ENCODE measurements at regions not wholly inside any gene's neighbourhood (a gene's known extent, or its start where the extent isn't known, plus 50 kb on each side); places are given as distances from the start of the nearest gene placed in this dataset.
"Not testable (repeated sequence)": the region's sequence is repeated elsewhere in the genome, so short reads cannot be mapped to it uniquely, and the experiment has no call there.

DNA sequence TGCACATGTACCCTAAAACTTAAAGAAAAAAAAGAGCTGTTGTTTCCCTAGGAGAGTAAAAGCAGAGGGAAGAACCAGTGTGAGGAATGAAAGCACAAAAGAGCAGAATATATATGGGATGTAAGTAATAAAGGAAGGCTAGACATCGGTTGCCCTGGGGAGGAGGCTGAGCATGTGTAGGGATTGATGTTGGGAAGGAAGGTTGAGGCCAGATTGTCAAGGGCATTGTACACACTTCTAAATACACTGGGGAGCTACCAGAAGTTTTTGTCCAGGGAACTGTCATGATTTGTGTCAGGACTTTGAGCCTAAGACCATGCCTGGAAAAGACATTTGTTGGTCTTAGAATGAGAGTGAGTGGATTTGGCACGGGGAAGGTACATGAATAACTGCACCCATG lies 467.1 kb downstream of the GPAT3 start:
- DNase-seq (ENCODE audit: low read depth) = no peak

DNA sequence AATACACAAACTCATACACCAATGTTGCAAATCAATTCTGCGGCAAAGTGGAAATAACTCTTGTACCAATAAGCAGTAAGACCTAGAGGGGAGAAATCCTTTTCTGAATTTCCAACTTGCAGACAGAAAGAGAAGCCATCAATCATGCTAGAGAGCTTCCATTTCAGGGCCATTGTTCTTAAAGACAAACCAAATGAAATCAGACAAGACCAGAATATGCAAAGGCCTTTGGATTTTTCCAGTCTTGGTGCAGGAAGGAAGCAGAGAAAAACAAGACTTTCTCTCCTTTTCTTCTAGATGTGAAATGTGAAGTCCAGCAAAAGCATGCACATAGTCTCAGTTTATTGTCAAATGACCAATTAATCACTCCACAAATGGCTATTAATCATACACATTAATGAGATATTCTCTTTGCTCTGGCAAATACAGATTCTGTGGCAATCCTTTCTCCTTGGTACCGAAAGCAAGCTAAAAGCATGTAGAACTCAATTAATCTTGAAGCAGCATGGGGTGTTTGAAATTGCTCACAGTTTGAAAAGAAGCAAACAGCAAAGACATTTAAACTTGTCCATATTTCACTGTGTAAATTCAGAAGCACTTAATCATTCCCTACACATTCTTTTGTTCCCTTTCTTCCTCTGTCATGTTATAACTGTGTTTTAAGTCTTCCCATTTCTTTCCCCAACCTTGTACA lies 466.1 kb downstream of the GPAT3 start:
- DNase-seq (ENCODE audit: low read depth) = no peak

DNA sequence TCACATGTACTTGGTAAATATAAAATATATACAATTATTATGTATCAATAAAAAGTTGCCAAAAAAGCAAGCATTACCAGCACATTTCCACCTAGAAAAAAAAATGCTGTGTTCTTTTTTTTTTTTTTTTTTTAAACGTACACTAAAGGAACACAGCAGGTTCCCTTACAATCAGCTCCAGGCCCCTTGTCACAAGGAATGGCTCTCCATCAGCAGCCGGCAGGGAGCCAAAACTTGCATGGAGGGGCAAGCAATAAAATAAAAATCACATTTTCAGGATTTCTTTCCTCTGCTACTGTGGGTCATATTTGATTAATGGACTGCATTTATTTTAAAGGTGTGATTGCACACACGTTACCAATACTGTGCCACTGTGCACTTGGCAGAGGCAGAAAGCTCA lies 460.3 kb downstream of the GPAT3 start:
- DNase-seq (ENCODE audit: low read depth) = no peak

DNA sequence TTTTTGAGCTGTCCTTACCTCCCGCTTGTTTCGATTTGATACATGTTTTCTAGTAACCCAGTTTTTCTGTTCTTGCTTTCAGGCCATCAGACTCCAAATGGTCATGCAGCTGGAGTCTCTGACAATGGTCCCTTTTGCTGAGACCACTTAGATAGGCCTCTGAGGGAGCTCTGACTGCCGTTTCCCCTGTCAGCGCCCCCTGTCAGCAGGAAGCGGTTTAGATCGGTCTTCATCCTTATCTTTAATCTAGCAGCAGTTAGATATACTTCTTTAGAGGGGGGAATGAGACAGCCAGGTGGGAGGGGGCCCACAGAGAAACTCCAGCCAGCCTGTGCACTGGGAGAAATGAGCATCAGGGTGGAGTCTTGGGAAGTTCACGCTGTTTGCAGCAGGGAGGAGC lies 457.9 kb downstream of the GPAT3 start:
- no peak for DNase-seq (ENCODE audit: low read depth)

DNA sequence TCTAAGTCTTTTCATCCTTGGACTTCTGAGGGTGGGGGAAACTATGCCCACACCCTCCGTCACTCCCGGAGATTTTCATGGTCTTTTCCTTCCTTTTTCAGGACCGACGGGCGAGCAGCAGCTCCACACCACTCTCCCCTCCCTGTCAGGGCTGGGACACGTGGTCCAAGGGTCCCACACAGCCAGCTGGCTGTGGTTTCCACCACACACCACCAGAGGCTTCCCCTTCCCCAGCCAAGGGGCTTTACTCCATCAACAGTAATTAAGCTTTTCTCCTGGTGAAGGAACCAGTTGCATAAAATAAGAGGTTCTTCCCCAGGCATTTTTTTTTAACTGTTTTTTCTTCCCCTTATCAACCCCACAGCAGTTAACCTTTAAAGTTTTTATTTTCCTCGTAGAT lies 453.9 kb downstream of the GPAT3 start:
- no peak for DNase-seq (ENCODE audit: low read depth)

DNA sequence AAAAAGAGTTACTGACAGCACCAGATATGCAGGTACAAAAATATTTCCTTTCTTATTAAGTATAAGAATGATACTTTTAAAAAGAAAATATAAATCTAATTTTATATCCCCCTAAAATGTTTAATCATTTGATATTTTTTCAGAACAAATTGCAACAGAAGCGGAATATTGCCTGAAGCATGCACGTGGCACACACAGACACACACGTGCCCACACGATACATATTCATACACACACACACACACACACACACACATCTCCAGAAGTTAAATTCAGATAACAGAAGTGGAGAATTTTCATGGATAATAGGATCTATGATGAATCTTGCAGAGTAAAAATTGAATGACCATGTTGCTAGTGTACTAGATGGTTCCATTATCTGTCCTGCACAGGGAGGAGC lies 445.2 kb downstream of the GPAT3 start:
- DNase-seq (ENCODE audit: low read depth) = no peak

DNA sequence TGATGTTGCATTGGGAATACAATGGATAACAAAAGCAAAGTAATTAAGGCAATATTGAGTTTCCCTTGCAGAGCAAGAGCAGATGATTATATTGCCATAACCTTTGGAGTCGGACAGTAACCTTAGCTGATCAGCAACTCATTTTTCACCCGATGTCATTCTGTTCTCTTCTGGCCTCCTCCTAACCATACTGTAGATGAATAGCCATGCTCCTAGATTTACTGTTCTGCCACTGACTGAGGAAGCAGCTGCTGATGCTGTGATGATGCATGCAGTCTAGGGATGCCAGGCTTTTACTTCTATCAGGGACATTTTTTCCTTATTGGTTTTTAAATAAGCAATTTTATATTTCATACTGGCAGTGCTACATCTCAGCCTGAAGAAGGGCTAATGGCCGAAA lies 443.9 kb downstream of the GPAT3 start:
- DNase-seq (ENCODE audit: low read depth) = no peak

DNA sequence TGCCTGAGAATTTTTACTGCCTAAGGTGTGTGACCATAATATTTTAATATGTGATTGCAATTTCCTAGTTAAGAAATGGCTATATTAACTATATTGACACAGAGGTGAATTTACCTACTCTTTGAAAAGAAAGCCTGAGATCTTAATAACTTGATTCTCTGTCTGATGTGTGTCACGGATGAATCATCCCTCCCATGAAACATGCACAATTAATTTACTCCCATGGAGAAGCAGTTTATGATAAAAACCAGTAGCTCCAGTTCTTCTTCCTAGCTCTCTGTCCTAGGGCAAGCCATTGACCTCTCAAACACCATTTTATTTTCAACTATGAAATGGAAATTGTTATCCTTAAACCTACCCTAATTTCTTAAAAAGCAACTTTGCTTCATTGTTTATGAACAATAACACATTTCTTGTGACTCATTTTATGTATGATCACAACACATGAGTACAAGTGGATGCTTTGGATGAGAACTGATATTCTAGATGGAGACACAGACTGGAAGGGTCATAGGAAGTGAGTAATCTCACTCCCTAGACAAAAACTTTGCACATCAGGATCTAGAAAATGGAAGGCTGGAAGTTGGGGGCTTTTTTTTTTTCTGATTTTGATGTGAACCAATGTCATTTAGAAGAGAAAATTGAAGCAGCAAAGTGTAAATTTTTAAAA lies 438.3 kb downstream of the GPAT3 start:
- no peak for DNase-seq (ENCODE audit: low read depth)

DNA sequence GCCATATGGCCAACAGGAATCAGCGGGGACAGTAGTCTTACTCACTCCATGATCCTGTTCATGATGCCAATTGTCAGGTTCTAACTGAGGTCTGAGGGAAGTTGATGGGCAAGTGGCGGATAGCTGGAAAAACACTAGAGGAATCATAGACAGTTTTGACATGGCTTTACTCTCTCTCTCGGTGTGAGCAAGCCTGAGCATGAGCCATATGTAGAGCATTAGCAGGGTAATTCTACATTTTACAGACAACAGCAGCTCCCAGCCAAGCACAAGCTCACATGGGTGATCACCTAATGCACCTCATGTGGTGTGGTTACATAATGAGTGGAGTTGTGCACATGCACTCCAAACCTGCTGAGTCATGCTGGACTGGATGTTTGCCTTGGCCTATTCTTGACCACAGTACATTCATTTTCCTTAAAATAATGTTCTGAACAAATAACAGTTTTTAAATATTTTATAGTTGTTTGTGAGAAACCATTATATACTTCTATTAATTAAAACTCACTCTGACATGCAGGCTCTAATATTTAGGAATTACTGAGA lies 429.2 kb downstream of the GPAT3 start:
- peak; percentile 29 for DNase-seq (ENCODE audit: low read depth)

DNA sequence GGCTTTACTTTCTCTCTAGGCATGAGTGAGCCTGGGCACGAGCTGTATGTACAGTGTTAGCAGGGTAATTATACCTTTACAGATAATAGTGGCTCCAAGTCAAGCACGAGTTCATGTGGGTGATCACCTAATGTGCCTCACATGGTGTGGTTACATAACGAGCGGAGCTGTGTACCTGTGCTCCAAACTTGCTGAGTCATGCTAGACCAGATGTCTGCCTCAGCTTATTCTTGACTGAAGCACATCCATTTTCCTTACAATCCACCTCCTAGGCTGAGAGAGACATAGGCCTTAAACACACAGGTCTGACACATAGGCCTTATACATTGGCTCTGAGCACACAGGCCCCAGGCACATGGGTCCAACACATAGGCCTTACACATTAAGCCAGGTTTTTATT lies 426.6 kb downstream of the GPAT3 start:
- DNase-seq (ENCODE audit: low read depth) = no peak

DNA sequence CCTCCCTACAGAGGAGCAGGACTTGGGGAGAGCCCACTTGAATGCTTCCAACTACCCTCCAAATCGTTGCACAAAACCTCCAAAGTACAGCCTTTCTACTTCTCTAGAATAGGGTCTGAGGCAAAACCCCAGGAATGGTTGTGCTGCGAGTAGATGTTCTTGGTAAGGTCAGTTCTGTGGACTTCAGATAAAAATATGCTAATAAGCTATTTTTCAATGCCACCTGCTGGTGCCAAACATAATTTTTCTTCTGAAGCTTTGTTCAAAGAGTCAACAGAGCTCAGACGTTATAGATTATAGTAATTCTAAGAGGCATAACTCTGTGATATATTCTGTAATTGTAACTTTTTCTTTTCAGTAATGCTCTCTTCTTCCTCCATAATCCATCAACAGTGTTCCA lies 425.7 kb downstream of the GPAT3 start:
- DNase-seq (ENCODE audit: low read depth) = peak; percentile 20

DNA sequence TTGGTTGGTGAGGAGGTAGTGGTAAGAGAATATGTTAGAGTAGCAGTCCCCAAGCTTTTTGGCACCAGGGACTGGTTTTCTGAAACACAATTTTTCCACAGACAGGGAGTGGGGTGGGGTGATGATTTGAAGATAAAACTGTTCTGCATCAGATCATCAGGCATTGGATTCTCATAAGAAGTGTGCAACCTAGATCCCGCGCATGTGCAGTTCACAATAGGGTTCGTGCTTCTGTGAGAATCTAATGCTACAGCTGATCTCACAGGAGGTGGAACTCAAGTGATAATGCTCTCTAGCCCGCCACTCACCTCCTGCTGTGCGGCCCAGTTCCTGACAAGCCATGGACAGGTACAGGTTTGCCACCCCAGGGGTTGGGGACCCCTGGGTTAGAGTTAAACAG lies 423.3 kb downstream of the GPAT3 start:
- no peak for DNase-seq (ENCODE audit: low read depth)

DNA sequence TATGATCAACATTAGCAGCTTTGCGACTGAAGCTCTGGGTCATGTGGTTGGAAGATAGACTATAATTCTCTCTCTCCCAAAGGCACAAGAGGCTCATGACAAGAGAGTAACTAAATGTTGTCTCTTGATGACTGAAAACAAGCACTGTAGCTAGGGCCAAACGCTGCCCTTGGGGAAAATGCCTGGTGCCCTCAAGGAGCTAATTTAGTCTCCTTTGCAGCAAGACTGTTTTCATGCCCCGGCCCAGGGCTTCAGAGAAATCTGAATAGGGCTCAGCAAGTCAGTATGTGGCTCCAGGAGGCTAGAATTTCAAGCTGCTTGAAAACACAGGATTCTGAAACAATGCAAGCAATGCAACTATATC lies 411.9 kb downstream of the GPAT3 start:
- no peak for DNase-seq (ENCODE audit: low read depth)

DNA sequence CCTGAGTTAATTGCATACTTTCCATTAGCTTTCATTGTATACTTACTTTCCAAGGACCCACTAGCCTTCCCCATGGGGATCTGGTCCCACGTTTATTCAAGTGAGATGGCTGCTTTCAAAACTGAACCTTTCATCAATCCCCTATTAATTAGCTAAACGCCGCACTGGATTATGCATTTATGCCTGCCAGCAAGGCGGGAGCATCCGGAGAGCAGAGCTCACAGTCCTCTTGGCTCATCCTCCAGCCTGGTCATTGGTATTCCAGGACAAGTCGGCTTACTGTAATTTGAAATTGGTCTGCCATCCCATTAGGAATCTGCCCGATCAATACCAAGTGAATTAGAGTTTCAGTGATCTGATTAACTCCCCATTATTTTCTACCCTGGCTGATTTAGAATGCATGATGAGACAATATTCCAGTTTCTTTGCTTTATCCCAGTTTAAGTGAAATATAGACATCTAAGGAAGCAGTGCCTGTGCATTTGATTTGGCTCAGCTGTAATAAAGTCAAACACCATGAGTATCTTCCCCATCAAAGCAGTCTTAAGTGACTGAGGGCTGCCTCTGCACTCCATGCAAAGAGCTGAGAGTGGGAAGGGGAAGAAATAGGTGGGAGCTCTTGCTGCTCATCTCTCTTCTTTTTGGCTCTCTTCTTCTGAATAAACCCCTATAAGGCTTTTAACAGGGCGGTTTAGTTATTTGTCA lies 411.4 kb downstream of the GPAT3 start:
- no peak for DNase-seq (ENCODE audit: low read depth)

DNA sequence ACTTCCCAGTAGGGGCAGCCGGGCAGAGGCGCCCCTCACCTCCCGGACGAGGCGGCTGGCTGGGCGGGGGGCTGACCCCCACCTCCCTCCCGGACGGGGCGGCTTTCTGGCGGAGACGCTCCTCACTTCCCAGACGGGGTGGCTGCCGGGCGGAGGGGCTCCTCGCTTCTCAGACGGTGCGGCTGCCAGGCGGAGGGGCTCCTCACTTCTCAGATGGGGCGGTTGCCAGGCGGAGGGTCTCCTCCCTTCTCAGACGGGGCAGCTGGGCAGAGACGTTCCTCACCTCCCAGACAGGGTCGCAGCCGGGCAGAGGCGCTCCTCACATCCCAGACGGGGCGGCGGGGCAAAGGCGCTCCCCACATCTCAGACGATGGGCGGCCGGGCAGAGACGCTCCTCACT lies 407.8 kb downstream of the GPAT3 start:
- DNase-seq (ENCODE audit: low read depth) = not testable (repeated sequence)

DNA sequence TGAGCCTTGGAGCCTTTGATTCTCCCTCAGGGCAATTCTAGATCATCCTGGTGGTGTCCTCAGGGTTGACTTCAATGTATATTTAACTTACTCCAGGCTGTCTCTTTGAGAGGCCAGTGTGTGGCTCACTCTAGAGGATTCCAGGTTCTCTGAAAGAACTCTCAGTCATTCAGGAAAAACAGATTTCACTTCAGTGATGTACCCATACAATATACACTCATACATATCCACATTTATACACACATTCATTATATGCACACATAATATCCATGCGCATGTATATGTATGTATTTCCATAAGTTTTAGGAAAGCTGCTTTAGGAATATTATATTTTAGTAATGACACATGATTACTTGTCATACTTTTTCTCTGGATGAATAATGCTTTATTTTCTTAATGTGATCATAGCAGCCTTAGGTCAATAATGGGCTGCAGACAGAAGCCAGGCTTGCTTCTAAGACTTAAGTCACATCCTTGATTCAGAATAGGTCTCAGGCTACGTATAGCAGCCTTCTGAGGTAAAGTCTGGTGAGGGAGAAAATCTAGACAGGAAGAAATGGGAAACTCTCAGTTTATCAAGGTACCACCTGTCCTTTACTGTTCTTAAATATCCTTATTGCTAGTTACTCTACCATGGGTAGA lies 397.0 kb downstream of the GPAT3 start:
- DNase-seq (ENCODE audit: low read depth) = no peak

DNA sequence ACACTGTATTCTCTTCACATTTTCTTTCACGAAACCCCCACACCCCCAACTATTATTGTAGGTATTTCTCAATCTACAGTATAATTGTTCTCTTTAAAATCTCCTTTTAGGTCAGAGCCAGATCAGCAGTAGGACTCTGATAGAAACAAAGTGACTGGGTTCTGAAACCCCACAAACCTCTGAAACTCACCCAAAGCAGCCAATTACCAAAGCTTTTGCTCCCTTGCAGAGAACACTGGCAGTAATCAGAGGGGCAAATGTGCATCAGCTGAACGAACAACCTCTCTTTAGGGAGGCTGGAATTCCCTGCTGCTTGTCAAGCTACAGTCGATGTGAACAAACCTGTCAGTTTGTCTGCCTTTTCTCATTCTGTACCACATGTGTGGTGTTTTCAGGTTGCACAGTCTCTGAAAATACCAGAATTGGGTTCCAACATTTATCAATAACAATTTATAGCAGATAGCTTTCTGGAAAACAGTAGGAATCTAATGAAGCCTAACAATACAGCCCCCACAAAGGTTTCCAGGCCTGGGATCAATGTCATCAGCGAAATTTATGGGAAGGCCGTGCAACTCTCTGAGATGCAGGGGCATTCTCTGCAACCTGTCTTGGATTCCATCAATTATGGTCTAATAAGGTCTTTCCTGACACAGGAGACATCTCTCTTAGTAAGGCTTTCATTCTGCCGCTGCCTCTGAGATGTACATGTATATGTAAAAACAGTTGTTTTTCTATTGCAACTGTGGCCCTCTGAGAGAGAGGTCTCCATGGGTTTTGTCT lies 395.9 kb downstream of the GPAT3 start:
- DNase-seq (ENCODE audit: low read depth) = no peak

DNA sequence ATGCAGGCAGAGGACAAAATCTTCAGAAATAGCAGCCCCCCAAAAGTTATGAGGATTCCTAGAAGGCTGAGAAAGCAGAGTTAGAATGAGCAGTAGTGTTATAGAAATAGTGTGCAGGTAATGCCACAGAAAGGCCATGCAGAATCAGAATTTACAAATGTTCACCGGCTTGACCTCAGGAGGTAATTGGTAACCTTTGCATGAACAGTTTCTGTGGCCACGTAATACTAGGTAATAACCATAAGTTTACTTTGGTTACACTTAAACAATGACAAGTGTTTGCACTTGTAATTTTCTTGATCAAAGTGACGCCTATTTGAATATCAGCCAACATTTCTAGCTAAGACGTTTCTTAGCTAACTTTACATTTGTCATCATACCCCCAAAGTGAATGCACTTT lies 393.6 kb downstream of the GPAT3 start:
- DNase-seq (ENCODE audit: low read depth) = no peak

DNA sequence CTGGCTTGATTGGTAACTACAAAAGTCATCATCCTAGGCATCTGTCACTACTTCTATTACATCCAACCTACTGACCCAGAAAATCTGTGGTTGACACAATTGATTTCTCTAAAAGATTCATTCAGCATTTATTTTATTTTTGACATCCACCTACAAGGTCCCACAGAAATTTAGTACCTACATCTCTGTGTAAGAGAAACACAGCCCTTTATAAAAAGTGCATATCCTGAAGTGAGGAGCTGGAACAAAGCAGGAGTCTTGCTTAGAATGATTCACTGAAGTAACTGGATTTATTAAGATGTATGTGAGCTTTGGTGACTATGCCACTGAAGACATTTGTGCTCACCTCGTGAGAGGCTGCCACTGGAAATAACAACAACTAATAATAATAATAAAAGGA lies 391.0 kb downstream of the GPAT3 start:
- no peak for DNase-seq (ENCODE audit: low read depth)

DNA sequence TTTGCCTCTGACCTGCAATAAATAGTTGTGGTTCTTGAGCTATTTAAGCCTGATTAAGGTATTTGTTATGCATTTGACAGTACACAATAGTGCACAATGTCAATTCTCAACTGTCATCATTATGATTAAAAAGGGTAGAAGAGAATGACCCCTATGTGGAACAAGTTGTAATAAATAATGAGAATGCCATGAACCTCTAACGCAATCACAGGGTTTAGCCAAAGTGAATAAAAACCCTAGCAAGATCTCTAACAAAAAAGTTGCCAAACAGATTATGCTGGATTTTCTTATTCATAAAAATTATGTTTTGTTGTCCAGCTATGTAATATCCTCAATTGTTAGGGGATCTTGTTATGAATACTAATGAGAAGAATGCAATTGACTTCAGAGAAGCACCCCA lies 387.4 kb downstream of the GPAT3 start:
- DNase-seq (ENCODE audit: low read depth) = no peak

DNA sequence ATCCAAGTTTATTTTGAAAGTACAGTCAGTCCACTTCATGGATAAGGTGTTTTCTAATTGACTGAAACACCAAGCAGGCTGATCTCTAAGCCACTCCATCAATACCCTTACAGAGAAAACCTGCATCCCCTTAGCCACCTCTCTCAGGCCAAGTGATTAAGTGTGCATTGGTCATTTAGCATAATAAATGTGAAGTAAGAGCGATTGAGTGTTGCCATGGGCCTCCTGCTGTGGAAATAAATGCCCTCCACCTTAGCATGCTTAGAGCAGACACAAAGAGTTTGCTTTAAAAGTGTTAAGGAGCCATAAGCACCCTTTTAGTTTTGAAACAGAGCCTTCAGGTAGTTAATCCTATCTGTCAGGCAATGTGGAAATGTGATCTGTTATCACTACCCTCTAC lies 386.5 kb downstream of the GPAT3 start:
- no peak for DNase-seq (ENCODE audit: low read depth)

DNA sequence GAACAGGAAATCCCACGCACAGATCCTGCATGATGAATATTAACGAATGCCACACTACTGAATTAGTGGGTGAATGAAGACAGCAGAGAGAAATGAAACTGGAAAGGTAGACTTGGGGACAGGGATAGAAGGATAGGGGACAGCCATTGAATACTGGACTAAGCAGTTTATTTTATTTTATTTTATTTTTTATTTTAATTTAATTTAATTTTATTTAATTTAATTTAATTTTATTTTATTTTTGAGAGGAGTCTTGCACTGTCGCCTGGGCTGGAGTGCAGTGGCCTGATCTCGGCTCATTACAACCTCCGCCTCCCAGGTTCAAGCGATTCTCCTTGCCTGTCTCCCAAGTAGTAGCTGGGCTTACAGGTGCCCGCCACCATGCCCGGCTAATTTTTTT lies 385.2 kb downstream of the GPAT3 start:
- no peak for DNase-seq (ENCODE audit: low read depth)
